Amygdala (tissue), 56 donors: ENCODE measurements at regions not wholly inside any gene's neighbourhood (a gene's known extent, or its start where the extent isn't known, plus 50 kb on each side); places are given as distances from the start of the nearest gene placed in this dataset.

Source experiments
- DNase-seq, 56 donors: peaks; one replicate each; lab custom pipeline; 2025; lab: John Stamatoyannopoulos, UW

GRCh38 chr5:32981061-32981460 lies 269.9 kb downstream of the NPR3 start:
- no peak for DNase-seq

- DNase-seq = no peak
Measured at GRCh38 chr5:32984851-32985610, 273.9 kb downstream of the NPR3 start.

- no peak for DNase-seq
Measured at GRCh38 chr5:32989815-32990214, 278.7 kb downstream of the NPR3 start.

GRCh38 chr5:32990593-32991420 lies 279.7 kb downstream of the NPR3 start:
- no peak for DNase-seq

- no peak for DNase-seq
Measured at GRCh38 chr5:32991421-32991815, 280.3 kb downstream of the NPR3 start.

GRCh38 chr5:32996336-32996735 lies 285.2 kb downstream of the NPR3 start:
- DNase-seq = no peak

GRCh38 chr5:33008751-33009418 lies 297.8 kb downstream of the NPR3 start:
- no peak for DNase-seq

GRCh38 chr5:33010846-33011245 lies 299.7 kb downstream of the NPR3 start:
- DNase-seq = no peak

GRCh38 chr5:33011801-33012200 lies 300.7 kb downstream of the NPR3 start:
- DNase-seq = no peak

GRCh38 chr5:33023649-33024048 lies 312.5 kb downstream of the NPR3 start:
- DNase-seq = no peak

- no peak for DNase-seq
Measured at GRCh38 chr5:33032271-33033070, 321.4 kb downstream of the NPR3 start.

GRCh38 chr5:33033516-33033915 lies 322.4 kb downstream of the NPR3 start:
- no peak for DNase-seq

- DNase-seq = no peak
Measured at GRCh38 chr5:33034777-33035176, 323.7 kb downstream of the NPR3 start.

GRCh38 chr5:33035851-33036527 lies 324.9 kb downstream of the NPR3 start:
- no peak for DNase-seq

GRCh38 chr5:33037076-33037475 lies 326.0 kb downstream of the NPR3 start:
- no peak for DNase-seq

GRCh38 chr5:33041586-33041985 lies 330.5 kb downstream of the NPR3 start:
- DNase-seq = no peak

GRCh38 chr5:33043343-33043997 lies 332.3 kb downstream of the NPR3 start:
- DNase-seq = no peak

- DNase-seq = no peak
Measured at GRCh38 chr5:33046091-33046490, 335.0 kb downstream of the NPR3 start.

GRCh38 chr5:33048315-33048714 lies 337.2 kb downstream of the NPR3 start:
- DNase-seq = no peak
